Left ventricle myocardium inferior (tissue), 1 donor: ENCODE measurements at regions not wholly inside any gene's neighbourhood (a gene's known extent, or its start where the extent isn't known, plus 50 kb on each side); places are given as distances from the start of the nearest gene placed in this dataset.

ENCODE experiments used
- DNase-seq: peaks from one replicate; pipeline ENCODE4 v3.0.0-alpha.2; 2020
- H3K27ac ChIP-seq: fragments of 200-600 bp; replicated peaks from 2 replicates; pipeline ENCODE4 v1.8.0; 2021
- H3K27me3 ChIP-seq: fragments of 200-600 bp; 2 replicates; pipeline ENCODE4 v1.8.0; 2021; ENCODE audit warnings: low read depth
- H3K36me3 ChIP-seq: fragments of 200-600 bp; 2 replicates; pipeline ENCODE4 v1.8.0; 2021
- H3K4me1 ChIP-seq: fragments of 200-600 bp; 2 replicates; pipeline ENCODE4 v1.8.0; 2021
- H3K4me3 ChIP-seq: fragments of 200-600 bp; 2 replicates; pipeline ENCODE4 v1.8.0; 2021; ENCODE audit warnings: mild to moderate bottlenecking, moderate library complexity
- H3K9me3 ChIP-seq: fragments of 200-600 bp; replicated peaks from 2 replicates; pipeline ENCODE4 v1.8.0; 2021
- CTCF ChIP-seq: fragments of 200-600 bp; IDR thresholded peaks from 2 replicates; pipeline ENCODE4 v1.8.0; 2021; ENCODE audit warnings: antibody characterized with exemption, mild to moderate bottlenecking, borderline replicate concordance
- intact Hi-C: fragments of 100-400 bp; cut with micrococcal nuclease; formaldehyde crosslinking; loops from one replicate; pipeline ENCODE4 v1.11.0; 2022
- donor health status: DM: no; HTN: yes; CAD: no; lungs with severe emphysema.

- Histone ChIP-seq H3K27me3 (no peaks in the 10 kb centered on the region), H3K4me1 (no peaks in the 10 kb centered on the region), H3K4me3 (no peak overlapping the region), H3K9me3 (no peaks in the 10 kb centered on the region), H3K36me3 (no peaks in the 10 kb centered on the region), H3K27ac (no peak overlapping the region)
- DNase-seq, result no peak
- no peak for TF ChIP-seq CTCF
- intact Hi-C loops, result no loop called here
Measured at GRCh38 chr13:21757763-21758162, 86.9 kb downstream of the FGF9 start.

- intact Hi-C loops, result no loop called here
Measured at GRCh38 chr13:21758441-21758840, 87.6 kb downstream of the FGF9 start.

GRCh38 chr13:21759463-21759862, 88.6 kb downstream of the FGF9 start:
- no peaks in the 10 kb centered on the region for H3K27me3 ChIP-seq
- intact Hi-C loops, result no loop called here
- no peaks in the 10 kb centered on the region for H3K4me1 ChIP-seq
- H3K4me3 ChIP-seq, result no peak overlapping the region
- no peaks in the 10 kb centered on the region for H3K9me3 ChIP-seq
- TF ChIP-seq CTCF, result no peak
- DNase-seq, result no peak
- H3K36me3 ChIP-seq, result no peaks in the 10 kb centered on the region
- H3K27ac ChIP-seq, result no peak overlapping the region

More at GRCh38 chr13:21758441-21758840, 87.6 kb downstream of the FGF9 start:
- Histone ChIP-seq H3K27ac (no peak overlapping the region), H3K27me3 (no peaks in the 10 kb centered on the region), H3K4me3 (no peak overlapping the region), H3K36me3 (no peaks in the 10 kb centered on the region), H3K9me3 (no peaks in the 10 kb centered on the region), H3K4me1 (no peaks in the 10 kb centered on the region)
- TF ChIP-seq CTCF, result no peak
- no peak for DNase-seq

GRCh38 chr13:21759911-21760310, 89.0 kb downstream of the FGF9 start:
- intact Hi-C loops, result no loop called here
- no peak for TF ChIP-seq CTCF
- no peak for DNase-seq

GRCh38 chr13:21761770-21762169, 90.9 kb downstream of the FGF9 start:
- H3K9me3 ChIP-seq, result no peaks in the 10 kb centered on the region
- no peaks in the 10 kb centered on the region for H3K4me1 ChIP-seq
- H3K36me3 ChIP-seq, result no peaks in the 10 kb centered on the region
- H3K4me3 ChIP-seq, result no peak overlapping the region
- DNase-seq, result no peak
- no peak overlapping the region for H3K27ac ChIP-seq
- no peak for TF ChIP-seq CTCF
- intact Hi-C loops, result no loop called here
- H3K27me3 ChIP-seq, result no peaks in the 10 kb centered on the region

More at GRCh38 chr13:21759911-21760310, 89.0 kb downstream of the FGF9 start:
- Histone ChIP-seq H3K4me3 (no peak overlapping the region), H3K9me3 (no peaks in the 10 kb centered on the region), H3K27me3 (no peaks in the 10 kb centered on the region), H3K36me3 (no peaks in the 10 kb centered on the region), H3K27ac (no peak overlapping the region), H3K4me1 (no peaks in the 10 kb centered on the region)

GRCh38 chr13:21762512-21762911, 91.6 kb downstream of the FGF9 start:
- Histone ChIP-seq H3K27ac (no peak overlapping the region), H3K4me1 (no peaks in the 10 kb centered on the region), H3K27me3 (no peaks in the 10 kb centered on the region), H3K4me3 (no peak overlapping the region), H3K9me3 (no peaks in the 10 kb centered on the region), H3K36me3 (no peaks in the 10 kb centered on the region)
- no peak for DNase-seq
- TF ChIP-seq CTCF, result no peak
- intact Hi-C loops, result no loop called here
